ENCODE measurements at regions not wholly inside any gene's neighbourhood (a gene's known extent, or its start where the extent isn't known, plus 50 kb on each side); places are given as distances from the start of the nearest gene placed in this dataset.

- TF ChIP-seq, protein P1, sequence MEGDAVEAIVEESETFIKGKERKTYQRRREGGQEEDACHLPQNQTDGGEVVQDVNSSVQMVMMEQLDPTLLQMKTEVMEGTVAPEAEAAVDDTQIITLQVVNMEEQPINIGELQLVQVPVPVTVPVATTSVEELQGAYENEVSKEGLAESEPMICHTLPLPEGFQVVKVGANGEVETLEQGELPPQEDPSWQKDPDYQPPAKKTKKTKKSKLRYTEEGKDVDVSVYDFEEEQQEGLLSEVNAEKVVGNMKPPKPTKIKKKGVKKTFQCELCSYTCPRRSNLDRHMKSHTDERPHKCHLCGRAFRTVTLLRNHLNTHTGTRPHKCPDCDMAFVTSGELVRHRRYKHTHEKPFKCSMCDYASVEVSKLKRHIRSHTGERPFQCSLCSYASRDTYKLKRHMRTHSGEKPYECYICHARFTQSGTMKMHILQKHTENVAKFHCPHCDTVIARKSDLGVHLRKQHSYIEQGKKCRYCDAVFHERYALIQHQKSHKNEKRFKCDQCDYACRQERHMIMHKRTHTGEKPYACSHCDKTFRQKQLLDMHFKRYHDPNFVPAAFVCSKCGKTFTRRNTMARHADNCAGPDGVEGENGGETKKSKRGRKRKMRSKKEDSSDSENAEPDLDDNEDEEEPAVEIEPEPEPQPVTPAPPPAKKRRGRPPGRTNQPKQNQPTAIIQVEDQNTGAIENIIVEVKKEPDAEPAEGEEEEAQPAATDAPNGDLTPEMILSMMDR (conservative IDR thresholded peaks at IDR 0.05; ENCODE audit: low read length): no peak
- no peak overlapping the region for H3K4me3 ChIP-seq (ENCODE audit: low read length)
- no peak for DNase-seq (ENCODE audit: low read depth)
Measured at GRCh38 chr1:175877939-175878737, 134.7 kb upstream of the TNR start.

DNA sequence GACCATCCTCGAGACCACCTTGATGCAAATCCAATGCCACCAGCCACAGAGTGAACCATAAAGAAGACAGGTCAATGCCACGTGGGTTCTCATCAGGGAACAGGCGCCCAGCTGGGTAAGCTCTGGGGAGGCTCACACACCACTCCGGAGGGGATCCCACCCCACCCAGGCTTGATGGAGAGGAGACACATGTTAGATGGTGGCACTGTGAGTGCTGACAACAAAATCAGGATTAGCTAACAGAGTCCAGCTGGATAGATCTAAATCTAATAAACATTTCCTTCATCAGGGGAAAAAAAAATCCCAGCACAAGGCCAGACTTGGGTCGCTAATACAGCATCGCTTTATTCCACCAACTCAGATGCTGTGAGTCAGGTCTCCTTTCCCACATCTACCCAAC is 132.2 kb upstream of the TNR start:
- H3K4me3 ChIP-seq (ENCODE audit: low read length): no peak overlapping the region
- TF ChIP-seq, protein P1 (conservative IDR thresholded peaks at IDR 0.05; ENCODE audit: low read length): no peak
- DNase-seq (ENCODE audit: low read depth): no peak

DNA sequence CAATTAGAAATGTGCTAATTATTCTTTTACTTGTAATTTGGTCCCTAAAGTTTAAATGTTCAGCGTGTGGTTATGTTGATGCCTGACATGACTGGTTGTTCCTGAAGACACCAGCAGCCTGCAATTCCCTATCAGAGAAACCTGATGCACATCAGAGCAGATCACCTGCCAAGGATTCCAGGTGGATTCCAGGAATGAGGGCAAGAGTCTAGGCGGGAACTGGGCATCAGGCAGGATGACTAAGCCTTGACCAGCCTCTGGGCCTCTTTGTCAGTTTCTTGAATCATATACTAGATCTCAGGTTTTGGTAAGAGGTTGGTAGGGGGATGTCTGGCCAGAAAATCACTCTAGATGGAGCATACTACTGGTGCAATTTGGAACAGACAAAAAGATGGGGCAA is 130.7 kb upstream of the TNR start:
- no peak overlapping the region for H3K4me3 ChIP-seq (ENCODE audit: low read length)
- TF ChIP-seq, protein P1 (conservative IDR thresholded peaks at IDR 0.05; ENCODE audit: low read length): no peak
- no peak for DNase-seq (ENCODE audit: low read depth)

DNA sequence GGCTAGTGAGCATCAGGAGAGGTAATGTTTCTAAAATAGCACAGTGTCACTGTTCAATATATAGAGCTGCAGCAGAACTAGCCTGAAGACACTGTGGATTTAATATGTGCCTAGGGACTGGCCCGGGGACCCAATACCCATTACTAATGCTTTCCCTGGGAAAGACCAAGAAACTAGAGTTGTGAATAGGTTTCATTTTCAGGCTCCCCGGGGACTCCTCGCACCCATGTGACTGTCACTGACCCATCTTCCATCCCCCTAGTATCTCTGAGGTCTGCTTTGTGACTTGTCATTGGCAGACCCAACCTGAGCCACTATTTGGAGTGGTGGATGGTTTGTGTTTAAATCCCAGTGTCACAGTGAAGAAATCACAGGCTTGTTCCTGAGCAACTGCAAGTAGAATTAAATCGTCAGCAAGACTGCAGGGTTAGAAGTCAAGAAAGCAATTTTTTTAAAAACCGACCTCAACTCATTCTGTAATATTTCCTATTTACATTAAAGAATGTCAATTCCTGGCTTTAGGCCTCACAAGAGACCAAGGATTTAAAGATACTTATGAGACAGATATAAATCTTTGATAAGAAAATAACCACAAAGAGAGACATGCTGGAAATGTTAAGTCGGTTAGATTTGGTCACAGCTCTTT is 130.0 kb upstream of the TNR start:
- no peak for DNase-seq (ENCODE audit: low read depth)
- TF ChIP-seq, protein P1 (conservative IDR thresholded peaks at IDR 0.05; ENCODE audit: low read length): no peak
- no peak overlapping the region for H3K4me3 ChIP-seq (ENCODE audit: low read length)

DNA sequence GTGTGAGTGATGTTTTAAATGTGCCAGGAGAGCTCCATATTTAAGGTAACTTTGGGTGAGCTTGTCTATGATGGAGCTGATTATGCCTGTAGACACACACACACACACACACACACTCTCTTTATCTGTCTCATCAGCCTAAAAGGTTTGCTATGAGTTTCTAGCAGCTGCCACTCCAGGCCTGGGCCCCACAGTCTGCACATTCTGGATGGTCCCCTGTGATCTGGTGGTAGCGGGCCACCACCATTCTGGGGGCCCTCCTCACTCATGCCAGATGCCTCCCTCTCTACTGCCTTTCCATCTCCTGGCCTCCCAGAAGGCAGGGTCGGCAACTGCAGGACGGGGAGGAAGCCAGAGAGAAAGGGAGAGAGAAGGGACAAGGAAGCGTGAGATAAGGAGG is 129.2 kb upstream of the TNR start:
- DNase-seq (ENCODE audit: low read depth): no peak
- TF ChIP-seq, protein P1 (conservative IDR thresholded peaks at IDR 0.05; ENCODE audit: low read length): no peak
- H3K4me3 ChIP-seq (ENCODE audit: low read length): no peak overlapping the region

DNA sequence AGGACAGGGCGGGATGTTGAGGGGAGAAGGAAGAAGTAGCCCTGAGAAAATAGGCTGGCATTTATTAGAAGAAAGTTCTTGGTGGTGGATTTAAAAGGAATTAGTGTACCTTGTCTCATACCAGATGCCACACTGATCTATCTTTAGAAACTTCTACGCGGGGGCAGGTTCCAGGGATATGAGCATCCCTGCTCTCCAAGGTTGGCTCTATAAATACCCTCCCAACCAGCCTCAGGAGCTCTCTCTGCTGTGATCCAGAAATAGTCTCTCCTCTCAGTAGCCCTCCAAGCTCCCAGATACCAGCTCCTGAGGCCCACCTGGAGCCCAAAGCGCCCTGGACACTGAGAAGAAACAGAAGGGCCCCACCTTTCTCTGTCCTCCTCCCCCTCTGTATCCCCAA is 128.3 kb upstream of the TNR start:
- TF ChIP-seq, protein P1 (conservative IDR thresholded peaks at IDR 0.05; ENCODE audit: low read length): no peak
- no peak for DNase-seq (ENCODE audit: low read depth)
- H3K4me3 ChIP-seq (ENCODE audit: low read length): no peak overlapping the region

GRCh38 chr1:175870217-175870616 is 126.8 kb upstream of the TNR start:
- no peak overlapping the region for H3K4me3 ChIP-seq (ENCODE audit: low read length)
- TF ChIP-seq, protein P1 (conservative IDR thresholded peaks at IDR 0.05; ENCODE audit: low read length): no peak
- no peak for DNase-seq (ENCODE audit: low read depth)
